BJ (cell line): ENCODE measurements at regions not wholly inside any gene's neighbourhood (a gene's known extent, or its start where the extent isn't known, plus 50 kb on each side); places are given as distances from the start of the nearest gene placed in this dataset.

ENCODE experiments used
- CTCF ChIA-PET: fragments of 350-600 bp; formaldehyde crosslinking; extraction: SDS; loops from one replicate; lab custom pipeline; 2021; ENCODE audit warnings: antibody characterized with exemption, inconsistent platforms; lab: Yijun Ruan, JAX
- POLR2A ChIA-PET: fragments of 300-600 bp; sonication (Branson Sonifier 250); formaldehyde crosslinking; extraction: SDS; loops from one replicate; lab custom pipeline; 2021; ENCODE audit warnings: antibody characterized with exemption; lab: Charles Lee
- DNase-seq: peaks from one replicate; pipeline ENCODE4 v3.0.0-alpha.2; 2011; ENCODE audit warnings: low read depth
- H3K27me3 ChIP-seq: 2 replicates; pipeline ENCODE4 v1.6.0; 2011; ENCODE audit warnings: low read length; ENCODE audit not compliant: control insufficient read depth, insufficient read depth
- H3K36me3 ChIP-seq: 2 replicates; pipeline ENCODE4 v1.5.1; 2011; ENCODE audit warnings: low read length; ENCODE audit not compliant: control insufficient read depth, insufficient read depth
- H3K4me3 ChIP-seq: 2 replicates; pipeline ENCODE4 v1.5.1; 2011; ENCODE audit warnings: low read depth, mild to moderate bottlenecking, control low read depth, low read length
- TF ChIP-seq, protein P1 (sequence below): IDR thresholded peaks from 2 replicates; pipeline ENCODE4 v1.5.1; 2011; ENCODE audit warnings: low read depth, mild to moderate bottlenecking, control low read depth, inconsistent platforms, low read length, moderate library complexity; ENCODE audit not compliant: insufficient read depth

DNA sequence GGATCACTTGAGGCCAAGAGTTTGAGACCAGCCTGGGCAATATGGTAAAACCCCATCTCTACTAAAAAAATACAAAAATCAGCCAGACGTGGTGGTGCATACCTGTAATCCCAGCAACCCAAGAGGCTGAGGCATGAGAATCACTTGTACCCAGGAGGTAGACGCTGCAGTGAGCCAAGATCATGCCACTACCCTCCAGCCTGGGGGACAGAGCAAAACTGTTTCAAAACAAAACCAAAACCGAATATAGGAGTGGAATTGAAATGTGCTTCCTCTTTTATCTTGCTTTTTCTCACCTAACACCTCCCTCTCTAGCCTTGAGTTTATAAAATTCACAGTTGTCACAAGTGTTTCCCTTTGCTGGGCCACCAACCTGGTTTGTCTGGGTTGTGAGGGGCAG is 181.9 kb downstream of the PAH start:
- Histone ChIP-seq H3K27me3 (no peaks in the 10 kb centered on the region), H3K36me3 (no peaks in the 10 kb centered on the region), H3K4me3 (no peak overlapping the region)
- ChIA-PET POLR2A (no interaction called here), CTCF (interaction anchor here (0.9 kb wide), 1 partner anchor 33 kb away, joined by 3 read pairs; no protein-coding TSS in a partner anchor)
- no peak for DNase-seq
- TF ChIP-seq, protein P1, sequence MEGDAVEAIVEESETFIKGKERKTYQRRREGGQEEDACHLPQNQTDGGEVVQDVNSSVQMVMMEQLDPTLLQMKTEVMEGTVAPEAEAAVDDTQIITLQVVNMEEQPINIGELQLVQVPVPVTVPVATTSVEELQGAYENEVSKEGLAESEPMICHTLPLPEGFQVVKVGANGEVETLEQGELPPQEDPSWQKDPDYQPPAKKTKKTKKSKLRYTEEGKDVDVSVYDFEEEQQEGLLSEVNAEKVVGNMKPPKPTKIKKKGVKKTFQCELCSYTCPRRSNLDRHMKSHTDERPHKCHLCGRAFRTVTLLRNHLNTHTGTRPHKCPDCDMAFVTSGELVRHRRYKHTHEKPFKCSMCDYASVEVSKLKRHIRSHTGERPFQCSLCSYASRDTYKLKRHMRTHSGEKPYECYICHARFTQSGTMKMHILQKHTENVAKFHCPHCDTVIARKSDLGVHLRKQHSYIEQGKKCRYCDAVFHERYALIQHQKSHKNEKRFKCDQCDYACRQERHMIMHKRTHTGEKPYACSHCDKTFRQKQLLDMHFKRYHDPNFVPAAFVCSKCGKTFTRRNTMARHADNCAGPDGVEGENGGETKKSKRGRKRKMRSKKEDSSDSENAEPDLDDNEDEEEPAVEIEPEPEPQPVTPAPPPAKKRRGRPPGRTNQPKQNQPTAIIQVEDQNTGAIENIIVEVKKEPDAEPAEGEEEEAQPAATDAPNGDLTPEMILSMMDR = no peak

DNA sequence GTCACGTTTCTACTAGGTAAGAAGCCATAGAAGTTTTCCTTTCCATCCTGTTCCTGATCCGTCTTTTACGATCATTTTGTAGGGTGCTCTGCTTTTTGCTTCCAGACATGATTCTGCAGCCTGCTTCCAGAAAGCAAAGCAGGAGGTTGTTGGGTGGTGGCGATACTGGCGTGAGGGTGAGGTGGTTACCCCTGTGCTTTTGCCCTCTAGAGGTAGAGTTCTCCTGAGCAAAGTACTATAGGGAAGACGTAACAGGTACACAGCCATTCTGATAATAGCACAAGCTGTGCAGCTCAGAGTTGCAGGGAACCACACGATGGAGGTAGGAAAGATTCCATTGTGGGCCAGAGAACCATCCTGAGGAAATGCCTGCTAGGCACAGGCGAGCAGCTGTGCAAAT is 186.0 kb downstream of the PAH start:
- DNase-seq = no peak
- H3K36me3 ChIP-seq = no peaks in the 10 kb centered on the region
- no peaks in the 10 kb centered on the region for H3K27me3 ChIP-seq
- POLR2A ChIA-PET = no interaction called here
- TF ChIP-seq, protein P1 = no peak
- H3K4me3 ChIP-seq = no peak overlapping the region
- CTCF ChIA-PET = no interaction called here

DNA sequence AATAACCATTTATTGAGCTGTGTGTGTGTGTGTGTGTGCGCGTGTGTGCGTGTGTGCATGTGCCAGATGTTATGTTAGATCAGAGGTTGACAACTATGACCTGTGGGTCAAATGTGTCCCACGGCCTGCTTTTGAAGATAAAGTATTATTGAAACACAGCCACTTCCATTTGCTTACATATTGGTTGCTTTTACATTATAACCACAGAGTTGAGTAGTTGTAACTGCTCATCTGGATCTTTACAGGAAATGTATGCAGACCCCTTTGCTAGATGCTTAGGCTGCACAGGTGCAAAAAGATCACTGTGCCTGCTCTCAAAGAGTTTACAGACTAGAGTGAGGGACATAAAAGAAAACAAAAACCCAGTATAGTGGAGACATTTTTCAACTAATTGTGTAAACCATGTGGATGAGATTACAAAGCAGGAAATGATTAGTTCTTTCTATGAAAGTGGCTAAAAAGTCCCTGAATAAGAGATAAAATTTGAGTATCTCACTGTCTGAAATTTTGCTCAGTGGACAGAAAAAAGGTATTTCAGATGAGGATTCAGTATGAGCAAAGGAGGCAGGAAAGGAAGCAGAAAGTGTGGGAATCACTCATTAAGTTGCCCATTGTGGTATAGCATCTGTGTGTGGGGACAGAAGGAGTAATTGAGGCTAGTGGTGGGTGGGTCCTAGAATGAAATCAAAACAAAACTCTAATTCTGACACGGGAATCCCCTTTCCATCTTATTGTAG is 188.4 kb downstream of the PAH start:
- CTCF ChIA-PET = no interaction called here
- POLR2A ChIA-PET = no interaction called here
- no peak overlapping the region for H3K4me3 ChIP-seq
- TF ChIP-seq, protein P1 = no peak
- DNase-seq = no peak
- H3K36me3 ChIP-seq = no peaks in the 10 kb centered on the region
- H3K27me3 ChIP-seq = no peaks in the 10 kb centered on the region

DNA sequence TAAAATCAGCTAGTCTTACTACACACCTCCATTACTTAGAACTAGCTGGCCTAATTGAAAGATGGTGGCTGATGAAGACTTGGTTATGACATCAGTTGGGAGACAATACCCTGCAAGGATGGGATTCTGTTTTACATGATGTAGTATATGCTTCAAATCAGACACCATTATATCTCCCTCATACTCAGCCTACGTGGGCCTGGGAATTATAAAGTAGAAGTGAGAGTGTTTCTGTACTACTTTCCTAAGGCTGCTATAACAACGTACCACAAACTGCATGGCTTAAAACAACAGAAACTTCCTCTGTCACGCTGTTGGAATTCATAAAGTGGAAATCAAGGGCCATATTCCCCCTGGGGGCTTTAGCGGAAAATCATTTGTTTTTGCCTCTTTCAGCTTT is 190.4 kb downstream of the PAH start:
- H3K36me3 ChIP-seq = no peaks in the 10 kb centered on the region
- no peaks in the 10 kb centered on the region for H3K27me3 ChIP-seq
- DNase-seq = no peak
- ChIA-PET POLR2A (no interaction called here), CTCF (interaction anchor here (1.5 kb wide), 1 partner anchor 14 kb away, joined by 4 read pairs; no protein-coding TSS in a partner anchor)
- TF ChIP-seq, protein P1 = no peak
- H3K4me3 ChIP-seq = no peak overlapping the region

DNA sequence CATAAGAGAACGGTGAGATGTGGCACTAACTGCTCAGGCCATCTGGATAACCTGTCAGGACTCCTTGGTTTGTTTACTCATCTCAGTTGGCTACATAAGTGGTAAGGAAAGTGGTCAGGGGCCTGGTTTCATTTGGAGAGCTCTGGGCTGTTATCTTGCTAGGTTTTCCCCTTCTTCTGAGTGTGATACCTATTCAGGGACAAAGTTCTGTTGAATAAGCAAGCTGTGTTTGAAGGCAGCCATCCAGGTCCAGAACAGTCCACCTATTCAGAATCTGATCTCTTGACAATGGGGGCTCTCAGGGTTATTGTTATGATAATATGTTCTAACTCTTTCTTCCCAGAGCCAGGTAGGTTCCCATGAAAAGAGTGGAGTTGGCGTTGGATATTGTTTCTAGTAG is 194.9 kb downstream of the PAH start:
- H3K4me3 ChIP-seq = no peak overlapping the region
- no peak for DNase-seq
- TF ChIP-seq, protein P1 = no peak
- POLR2A ChIA-PET = no interaction called here
- no peaks in the 10 kb centered on the region for H3K36me3 ChIP-seq
- CTCF ChIA-PET = interaction anchor here (2.2 kb wide), 1 partner anchor 20 kb away, joined by 7 read pairs; no protein-coding TSS in a partner anchor
- no peaks in the 10 kb centered on the region for H3K27me3 ChIP-seq
